ENCODE measurements at regions not wholly inside any gene's neighbourhood (a gene's known extent, or its start where the extent isn't known, plus 50 kb on each side); places are given as distances from the start of the nearest gene placed in this dataset.
A peak's percentile ranks its signal among the peaks of the same experiment; 100 is the strongest.
"Not testable (repeated sequence)": the region's sequence is repeated elsewhere in the genome, so short reads cannot be mapped to it uniquely, and the experiment has no call there.

DNA sequence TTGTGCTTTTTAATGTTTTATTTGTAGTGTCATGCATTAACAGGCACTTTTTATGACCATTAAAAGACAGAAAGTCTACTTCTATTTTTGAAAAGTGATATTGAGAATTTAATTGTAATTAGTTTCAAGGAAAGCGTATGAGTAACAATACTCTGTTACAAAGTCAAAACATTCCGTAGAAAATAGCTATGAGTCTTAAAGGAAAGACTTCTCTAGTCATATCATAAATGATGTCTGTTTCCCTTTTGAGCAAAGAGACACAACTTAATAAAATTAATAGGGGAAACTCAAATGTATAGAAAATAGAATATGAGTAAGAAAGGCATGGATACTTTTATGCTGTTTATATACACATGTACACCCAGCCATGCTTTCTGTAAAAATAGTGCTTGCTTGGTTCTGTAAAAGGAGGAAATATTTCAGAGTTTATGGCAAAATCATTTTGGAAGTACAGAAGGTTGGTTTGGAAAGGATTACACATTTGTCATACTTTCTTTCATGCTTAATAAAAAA lies 107.8 kb upstream of the AHI1 start:
- no peak for DNase-seq (ENCODE audit: low read depth, low spot score)

DNA sequence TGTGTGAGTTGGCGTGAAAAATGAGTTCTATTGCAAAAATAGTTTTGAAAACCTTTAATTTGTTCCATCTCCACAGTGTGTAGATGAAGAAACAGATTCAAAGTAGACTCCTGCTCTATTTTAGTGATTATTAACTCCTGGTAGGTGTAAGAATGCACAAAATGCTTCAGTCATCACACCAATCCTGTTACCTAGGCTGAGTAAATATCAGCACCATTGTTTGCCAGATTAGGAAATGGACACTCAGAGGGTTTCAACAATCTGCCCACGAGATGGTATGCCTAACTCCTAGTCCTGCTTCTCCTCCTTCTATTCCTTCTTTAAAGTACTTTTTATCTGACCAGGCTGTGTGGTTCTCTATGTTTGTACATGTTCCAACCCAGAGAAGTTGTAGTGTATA lies 108.9 kb upstream of the AHI1 start:
- DNase-seq (ENCODE audit: low read depth, low spot score), result no peak

DNA sequence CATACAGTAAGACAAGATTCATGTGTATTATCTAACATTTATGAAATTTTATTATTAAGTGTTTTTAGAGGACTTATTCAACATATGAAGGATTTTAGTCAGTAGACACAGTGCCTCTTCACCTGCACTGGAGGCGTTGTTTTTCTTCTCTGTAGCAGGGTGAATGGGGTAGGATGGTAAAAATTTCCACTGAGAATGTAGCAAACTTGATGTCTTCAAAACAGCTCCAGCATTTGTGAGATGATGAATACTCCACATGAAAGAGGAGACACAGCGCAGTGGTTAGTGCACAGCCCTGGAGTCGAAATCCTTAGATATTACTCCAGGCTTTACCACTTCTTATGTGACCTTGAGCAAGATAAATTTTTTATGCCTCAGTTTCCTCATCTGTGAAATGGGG lies 110.5 kb upstream of the AHI1 start:
- DNase-seq (ENCODE audit: low read depth, low spot score), result no peak

DNA sequence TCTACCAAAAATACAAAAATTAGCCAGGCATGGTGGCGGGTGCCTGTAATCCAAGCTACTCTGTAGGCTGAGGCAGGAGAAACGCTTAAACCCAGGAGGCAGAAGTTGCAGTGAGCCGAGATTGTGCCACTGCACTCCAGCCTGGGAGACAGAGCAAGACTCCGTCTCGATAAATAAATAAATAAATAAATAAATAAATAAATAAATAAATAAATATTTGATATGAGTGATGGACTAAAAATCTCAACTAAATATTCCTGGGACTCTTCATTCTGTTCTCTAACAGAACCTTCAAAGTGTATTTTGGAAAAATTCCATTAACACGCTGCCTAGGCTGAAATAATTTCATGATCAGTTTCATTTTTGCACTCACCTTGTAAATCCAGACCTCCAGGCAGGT lies 112.7 kb upstream of the AHI1 start:
- DNase-seq (ENCODE audit: low read depth, low spot score), result not testable (repeated sequence)

DNA sequence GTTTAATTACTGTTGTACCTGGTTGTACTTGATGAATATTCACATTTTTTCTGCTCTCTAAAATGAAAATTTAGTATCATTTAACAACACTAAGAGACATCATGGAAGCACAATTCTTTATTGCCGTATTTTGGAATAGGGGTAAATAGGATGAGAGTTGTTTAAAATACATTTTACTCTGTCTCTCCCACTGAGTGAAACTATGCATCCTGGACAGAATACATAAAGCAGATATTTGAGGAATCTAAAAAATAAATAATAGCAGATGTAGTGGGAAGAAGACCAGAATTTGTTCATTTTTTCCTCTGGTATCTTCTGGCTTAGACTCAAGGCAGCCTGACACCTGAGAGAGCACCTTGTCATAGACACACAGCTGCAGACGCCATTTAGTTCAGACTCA lies 119.1 kb upstream of the AHI1 start:
- no peak for DNase-seq (ENCODE audit: low read depth, low spot score)

GRCh38 chr6:135617222-135617621 lies 119.7 kb upstream of the AHI1 start:
- DNase-seq (ENCODE audit: low read depth, low spot score), result no peak

GRCh38 chr6:135622081-135622480 lies 124.5 kb upstream of the AHI1 start:
- DNase-seq (ENCODE audit: low read depth, low spot score), result no peak

DNA sequence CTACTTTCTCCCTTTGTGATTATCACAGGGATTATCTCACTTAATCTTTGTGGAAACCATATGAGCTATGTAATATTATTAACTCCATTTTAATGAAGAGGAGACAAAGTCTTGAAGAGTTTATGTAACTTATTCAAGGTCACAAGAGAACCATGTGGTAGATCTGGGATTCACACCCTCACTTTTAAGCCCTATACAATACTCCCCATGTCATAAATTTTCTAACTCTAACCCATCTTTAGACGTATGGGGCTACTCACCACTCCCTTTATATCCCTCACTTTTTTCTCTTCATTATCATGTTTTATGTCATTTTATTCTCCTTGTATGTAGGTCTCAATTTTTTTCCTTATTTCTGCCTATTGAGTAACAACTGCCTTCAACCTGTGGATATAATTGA lies 126.4 kb upstream of the AHI1 start:
- no peak for DNase-seq (ENCODE audit: low read depth, low spot score)

DNA sequence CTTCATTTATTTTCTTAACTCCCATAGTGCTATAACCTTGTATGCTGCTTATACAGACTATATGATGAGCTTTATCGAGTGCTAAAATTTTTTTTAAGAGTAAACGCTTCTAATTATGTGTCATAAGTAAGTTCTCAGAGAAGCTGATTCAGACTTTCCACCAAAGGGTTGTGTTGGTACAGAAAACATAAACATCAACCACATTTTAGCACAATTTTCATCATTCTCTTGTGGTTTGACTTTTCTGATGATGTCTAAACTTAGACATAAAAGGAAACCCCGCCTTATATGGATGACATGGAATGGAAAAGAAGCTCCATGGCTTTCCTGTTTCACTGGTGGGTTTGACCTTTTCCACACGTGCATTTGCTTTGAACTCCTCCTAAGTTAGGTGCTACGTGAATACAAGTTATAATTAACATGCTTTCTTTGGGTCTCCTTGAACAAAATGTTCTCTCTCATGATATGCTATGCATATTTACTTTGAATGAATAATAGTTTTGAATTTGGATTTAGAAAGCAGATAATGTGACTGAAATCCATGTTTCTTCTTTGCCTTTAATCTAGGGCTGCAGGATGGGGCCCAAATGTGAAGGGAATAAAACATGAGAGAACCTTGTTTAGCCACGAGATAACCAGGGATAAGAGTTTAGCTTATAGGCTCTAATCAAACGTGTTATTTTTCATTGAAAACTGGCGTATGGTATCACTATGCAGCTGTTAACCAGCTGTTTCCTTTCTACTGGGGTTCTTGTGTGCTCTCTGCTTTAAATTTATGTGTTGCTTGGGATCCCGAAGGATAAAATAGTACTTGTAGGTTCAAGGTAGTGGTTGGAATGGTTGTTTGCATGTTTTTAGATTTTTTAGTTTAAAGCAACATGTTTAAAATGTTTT lies 127.1 kb upstream of the AHI1 start:
- DNase-seq (ENCODE audit: low read depth, low spot score), result peak; percentile 4

- DNase-seq (ENCODE audit: low read depth, low spot score), result not testable (repeated sequence)
These were observed 128.5 kb upstream of the AHI1 start for GRCh38 chr6:135626001-135626400.

GRCh38 chr6:135627092-135627715 lies 129.7 kb upstream of the AHI1 start:
- DNase-seq (ENCODE audit: low read depth, low spot score), result no peak

- no peak for DNase-seq (ENCODE audit: low read depth, low spot score)
These were observed 133.3 kb upstream of the AHI1 start for GRCh38 chr6:135630789-135631376.

DNA sequence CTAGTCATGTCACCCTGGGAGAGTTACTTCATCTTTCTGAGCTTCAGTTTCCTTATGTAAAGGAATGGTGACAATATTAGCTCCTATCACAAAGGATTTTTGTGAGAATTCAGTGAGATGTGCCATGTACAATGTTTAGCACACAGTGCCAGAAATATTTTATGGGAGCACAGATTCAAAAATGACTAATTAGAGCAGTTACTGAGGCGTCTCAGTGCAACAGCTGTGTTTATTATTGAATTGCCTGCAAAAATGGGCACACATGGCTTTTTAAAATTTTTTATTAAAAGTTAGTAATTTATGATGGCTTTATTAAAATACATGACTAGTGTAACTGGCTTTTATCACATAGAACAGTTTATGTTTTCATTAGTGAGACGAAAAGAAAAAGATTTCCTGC lies 134.3 kb upstream of the AHI1 start:
- no peak for DNase-seq (ENCODE audit: low read depth, low spot score)

- DNase-seq (ENCODE audit: low read depth, low spot score), result no peak
These were observed 136.0 kb upstream of the AHI1 start for GRCh38 chr6:135633573-135633972.

DNA sequence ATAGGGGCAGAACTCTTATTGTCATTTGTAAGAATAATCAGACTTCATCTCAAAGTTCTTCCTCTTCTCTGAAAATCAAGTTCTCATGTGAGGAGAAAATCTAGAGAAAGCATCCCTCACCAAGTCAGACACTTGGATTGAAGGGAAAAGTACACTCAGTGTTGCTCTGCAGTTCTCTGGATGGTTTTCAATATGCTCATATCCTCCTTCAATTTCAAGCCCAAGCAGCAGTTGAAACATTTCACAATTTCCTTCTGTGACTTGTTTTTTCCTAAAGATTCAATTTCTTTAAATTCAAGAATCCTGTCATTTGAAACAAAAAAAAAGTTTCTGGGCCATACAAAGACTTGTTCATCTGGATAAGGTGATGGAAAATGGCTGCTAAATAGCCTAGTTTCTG lies 140.2 kb upstream of the AHI1 start:
- no peak for DNase-seq (ENCODE audit: low read depth, low spot score)

- DNase-seq (ENCODE audit: low read depth, low spot score), result no peak
These were observed 140.6 kb upstream of the AHI1 start for GRCh38 chr6:135638108-135638507.

DNA sequence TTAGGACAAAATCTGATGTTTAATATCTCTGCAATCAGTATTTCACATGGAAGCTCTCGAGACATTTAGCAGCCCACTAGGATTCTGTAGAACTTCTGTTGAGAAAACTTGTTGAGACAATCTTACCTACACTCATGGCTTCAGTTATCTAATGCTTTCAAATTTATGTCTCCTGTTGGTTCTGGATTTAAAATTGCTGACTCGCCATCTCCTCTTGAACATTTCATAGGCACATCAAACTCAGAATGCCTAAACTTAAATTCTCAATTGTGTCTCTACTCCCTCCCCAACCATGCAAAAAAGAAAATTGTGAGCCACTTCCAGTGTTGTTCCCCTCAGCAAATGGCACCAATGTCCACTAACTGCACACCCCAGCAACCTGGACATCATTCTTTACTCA lies 142.5 kb upstream of the AHI1 start:
- DNase-seq (ENCODE audit: low read depth, low spot score), result no peak

GRCh38 chr6:135640449-135641111 lies 143.0 kb upstream of the AHI1 start:
- no peak for DNase-seq (ENCODE audit: low read depth, low spot score)

- DNase-seq (ENCODE audit: low read depth, low spot score), result no peak
These were observed 145.4 kb upstream of the AHI1 start for GRCh38 chr6:135642912-135643311.

DNA sequence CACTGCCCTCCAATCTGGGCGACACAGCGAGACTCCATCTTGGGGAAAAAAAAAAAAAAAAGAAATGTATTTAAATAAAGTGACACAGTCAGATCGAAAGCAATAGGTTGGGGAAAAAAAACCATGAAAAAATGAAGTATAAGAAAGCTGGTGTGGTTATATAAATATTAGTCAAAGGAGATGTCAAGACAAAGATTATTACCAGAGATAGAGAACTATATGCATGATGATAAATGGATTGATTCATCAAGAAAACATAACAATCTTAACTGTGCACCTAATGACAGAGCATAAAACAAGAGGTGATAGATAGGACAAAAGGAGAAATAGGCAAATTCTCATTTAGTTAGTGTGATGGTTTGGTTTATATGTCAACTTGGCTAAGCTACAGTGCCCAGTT lies 146.9 kb upstream of the AHI1 start:
- DNase-seq (ENCODE audit: low read depth, low spot score), result no peak

GRCh38 chr6:135647521-135647920 lies 150.0 kb upstream of the AHI1 start:
- DNase-seq (ENCODE audit: low read depth, low spot score), result no peak

Data from astrocyte of the hippocampus (primary cell).